Parathyroid adenoma (tissue), 2 donors: ENCODE measurements at regions not wholly inside any gene's neighbourhood (a gene's known extent, or its start where the extent isn't known, plus 50 kb on each side); places are given as distances from the start of the nearest gene placed in this dataset.
"Not testable (repeated sequence)": the region's sequence is repeated elsewhere in the genome, so short reads cannot be mapped to it uniquely, and the experiment has no call there.

Source experiments
- H2AFZ ChIP-seq: fragments of 300-600 bp; sonication (generic); one replicate; pipeline ENCODE4 v1.7.0; 2017; ENCODE audit warnings: antibody characterized with exemption, mild to moderate bottlenecking
- H3K27ac ChIP-seq: fragments of 300-600 bp; sonication (generic); one replicate; pipeline ENCODE4 v1.7.0; 2017
- H3K27me3 ChIP-seq: fragments of 300-600 bp; sonication (generic); one replicate; pipeline ENCODE4 v1.7.0; 2017; ENCODE audit warnings: low read length; ENCODE audit not compliant: control insufficient read depth, insufficient read depth
- H3K36me3 ChIP-seq: fragments of 300-600 bp; sonication (generic); one replicate; pipeline ENCODE4 v1.7.0; 2017; ENCODE audit warnings: low read length; ENCODE audit not compliant: control insufficient read depth, insufficient read depth
- H3K4me1 ChIP-seq: fragments of 300-600 bp; sonication (generic); one replicate; pipeline ENCODE4 v1.7.0; 2017; ENCODE audit warnings: control low read depth
- H3K4me2 ChIP-seq: fragments of 300-600 bp; sonication (generic); one replicate; pipeline ENCODE4 v1.7.0; 2017; ENCODE audit warnings: low read length
- H3K4me3 ChIP-seq: fragments of 300-600 bp; sonication (generic); one replicate; pipeline ENCODE4 v1.7.0; 2017; ENCODE audit warnings: low read depth, low read length
- H3K79me2 ChIP-seq: fragments of 300-600 bp; sonication (generic); one replicate; pipeline ENCODE4 v1.7.0; 2017; ENCODE audit warnings: control low read depth
- H3K9ac ChIP-seq: fragments of 300-600 bp; sonication (generic); one replicate; pipeline ENCODE4 v1.7.0; 2017; ENCODE audit warnings: mild to moderate bottlenecking
- H3K9me3 ChIP-seq: fragments of 300-600 bp; sonication (generic); one replicate; pipeline ENCODE4 v1.7.0; 2017; ENCODE audit warnings: low read length; ENCODE audit not compliant: control insufficient read depth
- CTCF ChIP-seq: fragments of 300-600 bp; sonication (generic); IDR thresholded peaks from one replicate; pipeline ENCODE4 v1.7.0; 2017; ENCODE audit warnings: antibody characterized with exemption, mild to moderate bottlenecking
- donor health status: primary hyperparathyroidism.

- not testable (repeated sequence) for H3K27me3 ChIP-seq, H3K9me3 ChIP-seq, H3K9ac ChIP-seq, H3K4me3 ChIP-seq, H3K36me3 ChIP-seq, H3K4me2 ChIP-seq, H2AFZ ChIP-seq, H3K27ac ChIP-seq, H3K79me2 ChIP-seq, H3K4me1 ChIP-seq
Observed at GRCh38 chr2:95754819-95755563, 163.2 kb downstream of the TRIM43 start.

GRCh38 chr2:95755956-95756669, 164.3 kb downstream of the TRIM43 start:
- not testable (repeated sequence) for H3K79me2 ChIP-seq, H3K27ac ChIP-seq, H3K9ac ChIP-seq, H3K4me3 ChIP-seq, H3K36me3 ChIP-seq, H2AFZ ChIP-seq, H3K9me3 ChIP-seq, H3K4me1 ChIP-seq, H3K4me2 ChIP-seq, H3K27me3 ChIP-seq

- H3K4me3 ChIP-seq: no peak overlapping the region
- no peak for TF ChIP-seq CTCF
- H3K9ac ChIP-seq: no peak overlapping the region
- H3K4me2 ChIP-seq: no peak overlapping the region
- H3K36me3 ChIP-seq: no peaks in the 10 kb centered on the region
- H3K4me1 ChIP-seq: no peaks in the 10 kb centered on the region
- H3K79me2 ChIP-seq: no peaks in the 10 kb centered on the region
- H2AFZ ChIP-seq: no peak overlapping the region
- H3K27me3 ChIP-seq: no peaks in the 10 kb centered on the region
- no peak overlapping the region for H3K27ac ChIP-seq
- no peaks in the 10 kb centered on the region for H3K9me3 ChIP-seq
Observed at GRCh38 chr2:95757988-95758387, 166.2 kb downstream of the TRIM43 start.

GRCh38 chr2:95759481-95760246, 167.9 kb downstream of the TRIM43 start:
- Histone ChIP-seq H3K9me3 (no peaks in the 10 kb centered on the region), H3K4me2 (no peak overlapping the region), H3K79me2 (no peaks in the 10 kb centered on the region), H3K27ac (no peak overlapping the region), H3K4me1 (no peaks in the 10 kb centered on the region), H3K36me3 (no peaks in the 10 kb centered on the region), H3K4me3 (no peak overlapping the region), H3K9ac (no peak overlapping the region), H2AFZ (no peak overlapping the region), H3K27me3 (no peaks in the 10 kb centered on the region)
- TF ChIP-seq CTCF: no peak

GRCh38 chr2:95760806-95761525, 169.2 kb downstream of the TRIM43 start:
- Histone ChIP-seq H3K9me3 (no peaks in the 10 kb centered on the region), H3K4me3 (no peak overlapping the region), H3K79me2 (no peaks in the 10 kb centered on the region), H3K4me2 (no peak overlapping the region), H3K4me1 (no peaks in the 10 kb centered on the region), H2AFZ (no peak overlapping the region), H3K27ac (no peak overlapping the region), H3K27me3 (no peaks in the 10 kb centered on the region), H3K36me3 (no peaks in the 10 kb centered on the region), H3K9ac (no peak overlapping the region)
- TF ChIP-seq CTCF: no peak
